GM23338 (cell line): ENCODE measurements at regions not wholly inside any gene's neighbourhood (a gene's known extent, or its start where the extent isn't known, plus 50 kb on each side); places are given as distances from the start of the nearest gene placed in this dataset.

Experiments
- ATAC-seq: fragments of 200-7000 bp; cut with Tn5 transposase; 3 replicates; pipeline ENCODE4 v1.9.1; 2020
- DNase-seq: peaks from one replicate; pipeline ENCODE4 v3.0.0-alpha.2; 2015; ENCODE audit warnings: low spot score
- H2AFZ ChIP-seq: fragments of 200-600 bp; sonication (generic); 2 replicates; pipeline ENCODE4 v1.8.0; 2016; ENCODE audit warnings: antibody characterized with exemption, mild to moderate bottlenecking, moderate library complexity
- H3F3A ChIP-seq: fragments of 200-600 bp; sonication (generic); replicated peaks from 2 replicates; pipeline ENCODE4 v1.8.0; 2017; ENCODE audit warnings: antibody characterized with exemption, mixed run types, low read depth
- H3K27ac ChIP-seq: fragments of 200-600 bp; sonication (generic); 2 replicates; pipeline ENCODE4 v1.6.1; 2016; ENCODE audit warnings: low read depth
- H3K27me3 ChIP-seq: fragments of 200-600 bp; sonication (generic); 2 replicates; pipeline ENCODE4 v1.8.0; 2016; ENCODE audit warnings: mild to moderate bottlenecking, mixed run types, moderate library complexity; ENCODE audit not compliant: insufficient read depth
- H3K36me3 ChIP-seq: fragments of 200-600 bp; sonication (generic); 2 replicates; pipeline ENCODE4 v1.8.0; 2016; ENCODE audit warnings: mild to moderate bottlenecking; ENCODE audit not compliant: insufficient read depth
- H3K4me1 ChIP-seq: fragments of 200-600 bp; sonication (generic); 2 replicates; pipeline ENCODE4 v1.8.0; 2016; ENCODE audit warnings: mild to moderate bottlenecking, moderate library complexity; ENCODE audit not compliant: insufficient read depth
- H3K4me2 ChIP-seq: fragments of 200-600 bp; sonication (generic); 2 replicates; pipeline ENCODE4 v1.7.1; 2017; ENCODE audit warnings: mixed run types
- H3K4me3 ChIP-seq: fragments of 200-600 bp; sonication (generic); 2 replicates; pipeline ENCODE4 v1.6.1; 2016; ENCODE audit warnings: mixed run types
- H3K79me2 ChIP-seq: fragments of 200-600 bp; sonication (generic); replicated peaks from 2 replicates; pipeline ENCODE4 v1.8.0; 2017; ENCODE audit warnings: mild to moderate bottlenecking; ENCODE audit not compliant: insufficient read depth
- H3K9me2 ChIP-seq: fragments of 200-600 bp; sonication (generic); 2 replicates; pipeline ENCODE4 v1.8.0; 2017; ENCODE audit not compliant: insufficient read depth
- H4K20me1 ChIP-seq: fragments of 200-600 bp; sonication (generic); replicated peaks from 2 replicates; pipeline ENCODE4 v1.8.0; 2017; ENCODE audit warnings: mild to moderate bottlenecking; ENCODE audit not compliant: insufficient read depth
- H3K27ac Mint-ChIP-seq: 2 replicates; pipeline ENCODE4 v1.8.0; 2020; ENCODE audit warnings: inconsistent platforms, mild to moderate bottlenecking, moderate library complexity, mixed read lengths
- H3K27me3 Mint-ChIP-seq: 3 replicates; pipeline ENCODE4 v1.8.0; 2022; ENCODE audit warnings: low read depth, mild to moderate bottlenecking, moderate library complexity, mixed read lengths, inconsistent platforms; ENCODE audit not compliant: insufficient read depth, poor library complexity
- H3K36me3 Mint-ChIP-seq: 3 replicates; pipeline ENCODE4 v1.8.0; 2021; ENCODE audit warnings: low read depth, mild to moderate bottlenecking, inconsistent platforms, moderate library complexity, mixed read lengths
- H3K4me1 Mint-ChIP-seq: 3 replicates; pipeline ENCODE4 v1.8.0; 2020; ENCODE audit warnings: mild to moderate bottlenecking, inconsistent platforms, mixed read lengths
- H3K4me3 Mint-ChIP-seq: 3 replicates; pipeline ENCODE4 v1.8.0; 2021; ENCODE audit warnings: moderate library complexity, mild to moderate bottlenecking, inconsistent platforms, mixed read lengths
- H3K9me3 Mint-ChIP-seq: 3 replicates; pipeline ENCODE4 v1.8.0; 2020; ENCODE audit warnings: moderate library complexity, mild to moderate bottlenecking, inconsistent platforms, mixed read lengths
- CREB1 ChIP-seq: fragments of 250-450 bp; sonication (Bioruptor Pico); IDR thresholded peaks from 2 replicates; pipeline ENCODE4 v1.5.0; 2020; ENCODE audit warnings: low read depth, mild to moderate bottlenecking, moderate library complexity
- EZH2phosphoT487 ChIP-seq: fragments of 200-600 bp; sonication (generic); IDR thresholded peaks from one replicate; pipeline ENCODE4 v1.8.1; 2018; ENCODE audit warnings: antibody characterized with exemption; ENCODE audit not compliant: unreplicated experiment
- JUNB ChIP-seq: IDR thresholded peaks from one replicate; pipeline ENCODE4 v1.6.1; 2016; ENCODE audit warnings: antibody characterized with exemption; ENCODE audit not compliant: unreplicated experiment
- NANOG ChIP-seq: IDR thresholded peaks from 2 replicates; pipeline ENCODE4 v1.6.1; 2016; ENCODE audit warnings: antibody characterized with exemption, borderline replicate concordance
- POLR2AphosphoS5 ChIP-seq: IDR thresholded peaks from 2 replicates; pipeline ENCODE4 v1.6.1; 2016; ENCODE audit warnings: antibody characterized with exemption, low read depth
- STAT1 ChIP-seq: IDR thresholded peaks from one replicate; pipeline ENCODE4 v1.6.1; 2016; ENCODE audit warnings: antibody characterized with exemption; ENCODE audit not compliant: unreplicated experiment
- ZNF114 ChIP-seq: fragments of 250-450 bp; sonication (Bioruptor Pico); IDR thresholded peaks from 2 replicates; pipeline ENCODE4 v1.5.0; 2020; ENCODE audit warnings: mild to moderate bottlenecking, moderate library complexity
- ZNF331 ChIP-seq: fragments of 250-450 bp; sonication (Bioruptor Pico); IDR thresholded peaks from 2 replicates; pipeline ENCODE4 v1.5.0; 2020; ENCODE audit warnings: low read depth, mild to moderate bottlenecking, moderate library complexity
- TF ChIP-seq, protein P1 (sequence below): fragments of 250-450 bp; sonication (Bioruptor Pico); IDR thresholded peaks from 2 replicates; pipeline ENCODE4 v1.5.0; 2020; ENCODE audit warnings: mild to moderate bottlenecking, moderate library complexity
- TF ChIP-seq, protein P2 (sequence below): IDR thresholded peaks from 2 replicates; pipeline ENCODE4 v1.6.1; 2016; ENCODE audit warnings: antibody characterized with exemption
- TF ChIP-seq, protein P3 (sequence below), 2 experiments: fragments of 200-600 bp in 1 of 2; sonication (generic) in 1 of 2; conservative IDR thresholded peaks; 2 replicates each; pipeline versions ENCODE4 v1.5.1 to v1.6.1; 2016 to 2017; ENCODE audit warnings: antibody characterized with exemption in 2 of 2, low read depth in 2 of 2, mild to moderate bottlenecking in 2 of 2, moderate library complexity in 1 of 2
- TF ChIP-seq, protein P4 (sequence below): IDR thresholded peaks from one replicate; pipeline ENCODE4 v1.6.1; 2018; ENCODE audit warnings: antibody characterized with exemption; ENCODE audit not compliant: unreplicated experiment

DNA sequence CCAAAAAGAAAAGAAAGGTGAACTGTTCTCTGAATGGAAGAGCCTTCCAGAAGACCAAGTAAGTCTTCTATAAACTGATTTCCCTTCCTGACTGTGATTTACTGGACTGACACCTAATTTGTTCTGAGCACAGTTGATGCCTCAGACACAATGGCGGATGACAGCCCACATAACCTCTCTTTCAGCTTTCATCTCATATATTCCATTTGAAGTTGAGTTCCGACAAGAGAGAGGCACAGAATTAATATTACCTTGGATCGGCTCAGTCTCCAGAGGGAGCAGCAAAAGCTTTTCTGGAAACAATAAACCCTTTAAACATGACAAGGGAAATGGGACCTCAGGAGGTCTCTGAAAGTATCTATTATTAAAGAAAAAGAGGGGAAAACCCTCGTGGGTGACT lies 638.7 kb upstream of the SETBP1 start (continued):
- TF ChIP-seq, protein P1, sequence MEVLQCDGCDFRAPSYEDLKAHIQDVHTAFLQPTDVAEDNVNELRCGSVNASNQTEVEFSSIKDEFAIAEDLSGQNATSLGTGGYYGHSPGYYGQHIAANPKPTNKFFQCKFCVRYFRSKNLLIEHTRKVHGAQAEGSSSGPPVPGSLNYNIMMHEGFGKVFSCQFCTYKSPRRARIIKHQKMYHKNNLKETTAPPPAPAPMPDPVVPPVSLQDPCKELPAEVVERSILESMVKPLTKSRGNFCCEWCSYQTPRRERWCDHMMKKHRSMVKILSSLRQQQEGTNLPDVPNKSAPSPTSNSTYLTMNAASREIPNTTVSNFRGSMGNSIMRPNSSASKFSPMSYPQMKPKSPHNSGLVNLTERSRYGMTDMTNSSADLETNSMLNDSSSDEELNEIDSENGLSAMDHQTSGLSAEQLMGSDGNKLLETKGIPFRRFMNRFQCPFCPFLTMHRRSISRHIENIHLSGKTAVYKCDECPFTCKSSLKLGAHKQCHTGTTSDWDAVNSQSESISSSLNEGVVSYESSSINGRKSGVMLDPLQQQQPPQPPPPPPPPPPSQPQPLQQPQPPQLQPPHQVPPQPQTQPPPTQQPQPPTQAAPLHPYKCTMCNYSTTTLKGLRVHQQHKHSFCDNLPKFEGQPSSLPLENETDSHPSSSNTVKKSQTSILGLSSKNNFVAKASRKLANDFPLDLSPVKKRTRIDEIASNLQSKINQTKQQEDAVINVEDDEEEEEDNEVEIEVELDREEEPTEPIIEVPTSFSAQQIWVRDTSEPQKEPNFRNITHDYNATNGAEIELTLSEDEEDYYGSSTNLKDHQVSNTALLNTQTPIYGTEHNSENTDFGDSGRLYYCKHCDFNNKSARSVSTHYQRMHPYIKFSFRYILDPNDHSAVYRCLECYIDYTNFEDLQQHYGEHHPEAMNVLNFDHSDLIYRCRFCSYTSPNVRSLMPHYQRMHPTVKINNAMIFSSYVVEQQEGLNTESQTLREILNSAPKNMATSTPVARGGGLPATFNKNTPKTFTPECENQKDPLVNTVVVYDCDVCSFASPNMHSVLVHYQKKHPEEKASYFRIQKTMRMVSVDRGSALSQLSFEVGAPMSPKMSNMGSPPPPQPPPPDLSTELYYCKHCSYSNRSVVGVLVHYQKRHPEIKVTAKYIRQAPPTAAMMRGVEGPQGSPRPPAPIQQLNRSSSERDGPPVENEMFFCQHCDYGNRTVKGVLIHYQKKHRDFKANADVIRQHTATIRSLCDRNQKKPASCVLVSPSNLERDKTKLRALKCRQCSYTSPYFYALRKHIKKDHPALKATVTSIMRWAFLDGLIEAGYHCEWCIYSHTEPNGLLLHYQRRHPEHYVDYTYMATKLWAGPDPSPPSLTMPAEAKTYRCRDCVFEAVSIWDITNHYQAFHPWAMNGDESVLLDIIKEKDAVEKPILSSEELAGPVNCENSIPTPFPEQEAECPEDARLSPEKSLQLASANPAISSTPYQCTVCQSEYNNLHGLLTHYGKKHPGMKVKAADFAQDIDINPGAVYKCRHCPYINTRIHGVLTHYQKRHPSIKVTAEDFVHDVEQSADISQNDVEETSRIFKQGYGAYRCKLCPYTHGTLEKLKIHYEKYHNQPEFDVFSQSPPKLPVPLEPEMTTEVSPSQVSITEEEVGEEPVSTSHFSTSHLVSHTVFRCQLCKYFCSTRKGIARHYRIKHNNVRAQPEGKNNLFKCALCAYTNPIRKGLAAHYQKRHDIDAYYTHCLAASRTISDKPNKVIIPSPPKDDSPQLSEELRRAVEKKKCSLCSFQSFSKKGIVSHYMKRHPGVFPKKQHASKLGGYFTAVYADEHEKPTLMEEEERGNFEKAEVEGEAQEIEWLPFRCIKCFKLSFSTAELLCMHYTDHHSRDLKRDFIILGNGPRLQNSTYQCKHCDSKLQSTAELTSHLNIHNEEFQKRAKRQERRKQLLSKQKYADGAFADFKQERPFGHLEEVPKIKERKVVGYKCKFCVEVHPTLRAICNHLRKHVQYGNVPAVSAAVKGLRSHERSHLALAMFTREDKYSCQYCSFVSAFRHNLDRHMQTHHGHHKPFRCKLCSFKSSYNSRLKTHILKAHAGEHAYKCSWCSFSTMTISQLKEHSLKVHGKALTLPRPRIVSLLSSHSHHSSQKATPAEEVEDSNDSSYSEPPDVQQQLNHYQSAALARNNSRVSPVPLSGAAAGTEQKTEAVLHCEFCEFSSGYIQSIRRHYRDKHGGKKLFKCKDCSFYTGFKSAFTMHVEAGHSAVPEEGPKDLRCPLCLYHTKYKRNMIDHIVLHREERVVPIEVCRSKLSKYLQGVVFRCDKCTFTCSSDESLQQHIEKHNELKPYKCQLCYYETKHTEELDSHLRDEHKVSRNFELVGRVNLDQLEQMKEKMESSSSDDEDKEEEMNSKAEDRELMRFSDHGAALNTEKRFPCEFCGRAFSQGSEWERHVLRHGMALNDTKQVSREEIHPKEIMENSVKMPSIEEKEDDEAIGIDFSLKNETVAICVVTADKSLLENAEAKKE (CRISPR knock-in tag): no peak
- TF ChIP-seq, protein P2, sequence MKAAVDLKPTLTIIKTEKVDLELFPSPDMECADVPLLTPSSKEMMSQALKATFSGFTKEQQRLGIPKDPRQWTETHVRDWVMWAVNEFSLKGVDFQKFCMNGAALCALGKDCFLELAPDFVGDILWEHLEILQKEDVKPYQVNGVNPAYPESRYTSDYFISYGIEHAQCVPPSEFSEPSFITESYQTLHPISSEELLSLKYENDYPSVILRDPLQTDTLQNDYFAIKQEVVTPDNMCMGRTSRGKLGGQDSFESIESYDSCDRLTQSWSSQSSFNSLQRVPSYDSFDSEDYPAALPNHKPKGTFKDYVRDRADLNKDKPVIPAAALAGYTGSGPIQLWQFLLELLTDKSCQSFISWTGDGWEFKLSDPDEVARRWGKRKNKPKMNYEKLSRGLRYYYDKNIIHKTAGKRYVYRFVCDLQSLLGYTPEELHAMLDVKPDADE: no peak
- TF ChIP-seq ZNF331: no peak
- no peak for TF ChIP-seq NANOG
- no peak for TF ChIP-seq CREB1 (CRISPR knock-in tag)
- no peak for TF ChIP-seq STAT1
- TF ChIP-seq POLR2AphosphoS5: no peak

DNA sequence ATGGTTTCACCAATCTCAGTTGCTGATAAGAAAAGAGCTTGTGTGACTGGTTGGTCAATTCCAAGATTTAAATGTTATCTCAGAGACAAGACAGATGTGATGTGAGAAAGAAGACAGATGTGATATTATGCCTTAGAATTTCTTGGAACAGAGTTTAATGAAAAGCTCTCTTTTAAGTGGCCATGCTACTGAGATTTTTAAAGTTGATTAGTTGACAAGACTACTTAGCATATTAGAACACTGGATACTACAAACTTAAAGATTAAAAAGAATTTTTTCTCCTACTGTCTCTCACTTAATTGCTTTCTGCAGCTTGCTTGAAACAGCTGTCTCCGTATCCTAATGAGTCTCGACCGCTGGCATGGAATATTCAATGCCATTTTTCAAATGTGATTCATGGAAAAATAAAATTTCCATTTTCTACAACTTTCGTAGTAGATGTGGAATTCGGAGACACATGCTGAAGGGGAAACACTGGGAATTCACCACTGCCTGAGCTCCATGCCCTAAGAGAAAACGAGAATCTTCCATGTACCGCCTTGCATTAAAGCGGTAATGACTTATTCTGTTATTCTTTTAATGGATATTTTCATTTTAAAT lies 634.2 kb upstream of the SETBP1 start:
- Mint-ChIP-seq H3K4me1 (peaks cover 31% of the 10 kb centered on the region), H3K36me3 (no peaks in the 10 kb centered on the region), H3K4me3 (no peak overlapping the region), H3K27ac (no peak overlapping the region), H3K9me3 (no peaks in the 10 kb centered on the region), H3K27me3 (peaks cover 2% of the 10 kb centered on the region)
- H3K4me3 ChIP-seq: no peak overlapping the region
- H3K9me2 ChIP-seq: 0 out of 2 replicates have a peak, but pooled peaks cover 6% of the 10 kb centered on the region
- H3K36me3 ChIP-seq: no peaks in the 10 kb centered on the region
- no peaks in the 10 kb centered on the region for H3K27me3 ChIP-seq
- DNase-seq (no peak), ATAC-seq (no peak)
- no peak overlapping the region for H3K4me2 ChIP-seq
- no peak overlapping the region for H3K27ac ChIP-seq
- H3F3A ChIP-seq: no peaks in the 10 kb centered on the region
- H2AFZ ChIP-seq: no peak overlapping the region
- no peaks in the 10 kb centered on the region for H3K79me2 ChIP-seq
- peaks cover 26% of the 10 kb centered on the region for H3K4me1 ChIP-seq
- no peaks in the 10 kb centered on the region for H4K20me1 ChIP-seq
- no peak for TF ChIP-seq CREB1 (CRISPR knock-in tag)
- TF ChIP-seq, protein P2: no peak
- TF ChIP-seq, protein P3, sequence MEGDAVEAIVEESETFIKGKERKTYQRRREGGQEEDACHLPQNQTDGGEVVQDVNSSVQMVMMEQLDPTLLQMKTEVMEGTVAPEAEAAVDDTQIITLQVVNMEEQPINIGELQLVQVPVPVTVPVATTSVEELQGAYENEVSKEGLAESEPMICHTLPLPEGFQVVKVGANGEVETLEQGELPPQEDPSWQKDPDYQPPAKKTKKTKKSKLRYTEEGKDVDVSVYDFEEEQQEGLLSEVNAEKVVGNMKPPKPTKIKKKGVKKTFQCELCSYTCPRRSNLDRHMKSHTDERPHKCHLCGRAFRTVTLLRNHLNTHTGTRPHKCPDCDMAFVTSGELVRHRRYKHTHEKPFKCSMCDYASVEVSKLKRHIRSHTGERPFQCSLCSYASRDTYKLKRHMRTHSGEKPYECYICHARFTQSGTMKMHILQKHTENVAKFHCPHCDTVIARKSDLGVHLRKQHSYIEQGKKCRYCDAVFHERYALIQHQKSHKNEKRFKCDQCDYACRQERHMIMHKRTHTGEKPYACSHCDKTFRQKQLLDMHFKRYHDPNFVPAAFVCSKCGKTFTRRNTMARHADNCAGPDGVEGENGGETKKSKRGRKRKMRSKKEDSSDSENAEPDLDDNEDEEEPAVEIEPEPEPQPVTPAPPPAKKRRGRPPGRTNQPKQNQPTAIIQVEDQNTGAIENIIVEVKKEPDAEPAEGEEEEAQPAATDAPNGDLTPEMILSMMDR (conservative IDR thresholded peaks at IDR 0.05; ENCODE audit: low read depth in 2 of 2): no peak
- no peak for TF ChIP-seq EZH2phosphoT487
- no peak for TF ChIP-seq STAT1
- TF ChIP-seq, protein P4, sequence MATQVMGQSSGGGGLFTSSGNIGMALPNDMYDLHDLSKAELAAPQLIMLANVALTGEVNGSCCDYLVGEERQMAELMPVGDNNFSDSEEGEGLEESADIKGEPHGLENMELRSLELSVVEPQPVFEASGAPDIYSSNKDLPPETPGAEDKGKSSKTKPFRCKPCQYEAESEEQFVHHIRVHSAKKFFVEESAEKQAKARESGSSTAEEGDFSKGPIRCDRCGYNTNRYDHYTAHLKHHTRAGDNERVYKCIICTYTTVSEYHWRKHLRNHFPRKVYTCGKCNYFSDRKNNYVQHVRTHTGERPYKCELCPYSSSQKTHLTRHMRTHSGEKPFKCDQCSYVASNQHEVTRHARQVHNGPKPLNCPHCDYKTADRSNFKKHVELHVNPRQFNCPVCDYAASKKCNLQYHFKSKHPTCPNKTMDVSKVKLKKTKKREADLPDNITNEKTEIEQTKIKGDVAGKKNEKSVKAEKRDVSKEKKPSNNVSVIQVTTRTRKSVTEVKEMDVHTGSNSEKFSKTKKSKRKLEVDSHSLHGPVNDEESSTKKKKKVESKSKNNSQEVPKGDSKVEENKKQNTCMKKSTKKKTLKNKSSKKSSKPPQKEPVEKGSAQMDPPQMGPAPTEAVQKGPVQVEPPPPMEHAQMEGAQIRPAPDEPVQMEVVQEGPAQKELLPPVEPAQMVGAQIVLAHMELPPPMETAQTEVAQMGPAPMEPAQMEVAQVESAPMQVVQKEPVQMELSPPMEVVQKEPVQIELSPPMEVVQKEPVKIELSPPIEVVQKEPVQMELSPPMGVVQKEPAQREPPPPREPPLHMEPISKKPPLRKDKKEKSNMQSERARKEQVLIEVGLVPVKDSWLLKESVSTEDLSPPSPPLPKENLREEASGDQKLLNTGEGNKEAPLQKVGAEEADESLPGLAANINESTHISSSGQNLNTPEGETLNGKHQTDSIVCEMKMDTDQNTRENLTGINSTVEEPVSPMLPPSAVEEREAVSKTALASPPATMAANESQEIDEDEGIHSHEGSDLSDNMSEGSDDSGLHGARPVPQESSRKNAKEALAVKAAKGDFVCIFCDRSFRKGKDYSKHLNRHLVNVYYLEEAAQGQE: no peak
- TF ChIP-seq ZNF114 (CRISPR knock-in tag): no peak
- TF ChIP-seq JUNB: no peak
